ENCODE measurements at regions not wholly inside any gene's neighbourhood (a gene's known extent, or its start where the extent isn't known, plus 50 kb on each side); places are given as distances from the start of the nearest gene placed in this dataset.
A peak's percentile ranks its signal among the peaks of the same experiment; 100 is the strongest.
"Not testable (repeated sequence)": the region's sequence is repeated elsewhere in the genome, so short reads cannot be mapped to it uniquely, and the experiment has no call there.

- peak in 4 of 8 experiments; percentile 37 to 65 (median 49) for ATAC-seq (replicated peaks in 6 of 8)
- H3K27ac ChIP-seq; H3K4me1 ChIP-seq (replicated peaks in 1 of 2); H3K4me3 ChIP-seq; in situ Hi-C loops (cut with MboI; ENCODE audit: low pct_unique_long_range_greater_than_20kb in 2 of 9, low sequenced_read_pairs in 9 of 9, unreplicated experiment in 9 of 9): not testable (repeated sequence)
- WGBS, 10 experiments = no CpG with 5 or more reads among the region's 27 CpGs
Measured at GRCh38 chr12:131299370-131299701, 345.6 kb downstream of the ADGRD1 start.

GRCh38 chr12:131303576-131303975 is 349.9 kb downstream of the ADGRD1 start:
- no CpG with 5 or more reads among the region's 5 CpGs for WGBS, 10 experiments
- in situ Hi-C loops (cut with MboI; ENCODE audit: low pct_unique_long_range_greater_than_20kb in 2 of 9, low sequenced_read_pairs in 9 of 9, unreplicated experiment in 9 of 9); ATAC-seq (replicated peaks in 6 of 8); H3K27ac ChIP-seq; H3K4me3 ChIP-seq; H3K4me1 ChIP-seq (replicated peaks in 1 of 2): not testable (repeated sequence)

GRCh38 chr12:131304642-131305041 is 350.9 kb downstream of the ADGRD1 start:
- H3K4me1 ChIP-seq (replicated peaks in 1 of 2); H3K4me3 ChIP-seq; H3K27ac ChIP-seq; in situ Hi-C loops (cut with MboI; ENCODE audit: low pct_unique_long_range_greater_than_20kb in 2 of 9, low sequenced_read_pairs in 9 of 9, unreplicated experiment in 9 of 9): not testable (repeated sequence)
- peak in 4 of 8 experiments; percentile 37 to 68 (median 56) for ATAC-seq (replicated peaks in 6 of 8)
- no CpG with 5 or more reads among the region's 6 CpGs for WGBS, 10 experiments

GRCh38 chr12:131309700-131310099 is 356.0 kb downstream of the ADGRD1 start:
- ATAC-seq (replicated peaks in 6 of 8) = no peak
- Histone ChIP-seq H3K27ac (no peak overlapping the region), H3K4me3 (no peak overlapping the region), H3K4me1 (replicated peaks in 1 of 2) (peaks cover 10 to 19% of the 10 kb centered on the region in 2 donors)
- WGBS, 10 experiments = 0 to 74% (median 33%) methylated on average over 1 to 3 of the region's 5 CpGs; no CpG with 5 or more reads in 3 of the 10 experiments
- in situ Hi-C loops (cut with MboI; ENCODE audit: low pct_unique_long_range_greater_than_20kb in 2 of 9, low sequenced_read_pairs in 9 of 9, unreplicated experiment in 9 of 9) = no loop called here

- peak in 3 of 8 experiments; percentile 20 to 25 (median 22) for ATAC-seq (replicated peaks in 6 of 8)
- H3K27ac ChIP-seq; in situ Hi-C loops (cut with MboI; ENCODE audit: low pct_unique_long_range_greater_than_20kb in 2 of 9, low sequenced_read_pairs in 9 of 9, unreplicated experiment in 9 of 9); H3K4me3 ChIP-seq: not testable (repeated sequence)
- H3K4me1 ChIP-seq (replicated peaks in 1 of 2) = peaks cover 10 to 19% of the 10 kb centered on the region in 2 donors
- WGBS, 10 experiments = 13 to 83% (median 64%) methylated on average over 2 to 6 of the region's 22 CpGs; no CpG with 5 or more reads in 3 of the 10 experiments
Measured at GRCh38 chr12:131310227-131310969, 356.7 kb downstream of the ADGRD1 start.

GRCh38 chr12:131311279-131311722 is 357.6 kb downstream of the ADGRD1 start:
- in situ Hi-C loops (cut with MboI; ENCODE audit: low pct_unique_long_range_greater_than_20kb in 2 of 9, low sequenced_read_pairs in 9 of 9, unreplicated experiment in 9 of 9); H3K27ac ChIP-seq; H3K4me3 ChIP-seq: not testable (repeated sequence)
- WGBS, 10 experiments = 35 to 46% methylated on average over 4 to 5 of the region's 12 CpGs; no CpG with 5 or more reads in 8 of the 10 experiments
- peaks cover 10 to 20% of the 10 kb centered on the region in 2 donors for H3K4me1 ChIP-seq (replicated peaks in 1 of 2)
- peak; percentile 42 to 97 (median 74) for ATAC-seq (replicated peaks in 6 of 8)

- H3K4me1 ChIP-seq (replicated peaks in 1 of 2) = peaks cover 10 to 21% of the 10 kb centered on the region in 2 donors
- in situ Hi-C loops (cut with MboI; ENCODE audit: low pct_unique_long_range_greater_than_20kb in 2 of 9, low sequenced_read_pairs in 9 of 9, unreplicated experiment in 9 of 9) = no loop called here
- 18 to 57% (median 42%) methylated on average over 1 to 10 of the region's 10 CpGs; no CpG with 5 or more reads in 4 of the 10 experiments for WGBS, 10 experiments
- ATAC-seq (replicated peaks in 6 of 8) = no peak
- H3K4me3 ChIP-seq = no peak overlapping the region
- no peak overlapping the region for H3K27ac ChIP-seq
Measured at GRCh38 chr12:131311764-131312163, 358.1 kb downstream of the ADGRD1 start.

GRCh38 chr12:131312382-131312781 is 358.7 kb downstream of the ADGRD1 start:
- WGBS, 10 experiments = 10% methylated on average over 2 of the region's 9 CpGs; no CpG with 5 or more reads in 9 of the 10 experiments
- H3K27ac ChIP-seq; in situ Hi-C loops (cut with MboI; ENCODE audit: low pct_unique_long_range_greater_than_20kb in 2 of 9, low sequenced_read_pairs in 9 of 9, unreplicated experiment in 9 of 9); H3K4me3 ChIP-seq: not testable (repeated sequence)
- ATAC-seq (replicated peaks in 6 of 8) = peak in 5 of 8 experiments; percentile 51 to 69 (median 64)
- peaks cover 10 to 21% of the 10 kb centered on the region in 2 donors for H3K4me1 ChIP-seq (replicated peaks in 1 of 2)

- WGBS, 10 experiments = 20 to 100% (median 71%) methylated on average over 1 to 5 of the region's 13 CpGs; no CpG with 5 or more reads in 6 of the 10 experiments
- no peak for ATAC-seq (replicated peaks in 6 of 8)
- Histone ChIP-seq H3K4me3 (no peak overlapping the region), H3K27ac (no peak overlapping the region), H3K4me1 (replicated peaks in 1 of 2) (peaks cover 10 to 21% of the 10 kb centered on the region in 2 donors)
- in situ Hi-C loops (cut with MboI; ENCODE audit: low pct_unique_long_range_greater_than_20kb in 2 of 9, low sequenced_read_pairs in 9 of 9, unreplicated experiment in 9 of 9) = no loop called here
Measured at GRCh38 chr12:131312793-131313545, 359.3 kb downstream of the ADGRD1 start.

GRCh38 chr12:131313635-131314034 is 359.9 kb downstream of the ADGRD1 start:
- H3K4me3 ChIP-seq = no peak overlapping the region
- ATAC-seq (replicated peaks in 6 of 8) = no peak
- 0 to 71% (median 57%) methylated on average over 1 to 2 of the region's 4 CpGs; no CpG with 5 or more reads in 6 of the 10 experiments for WGBS, 10 experiments
- in situ Hi-C loops (cut with MboI; ENCODE audit: low pct_unique_long_range_greater_than_20kb in 2 of 9, low sequenced_read_pairs in 9 of 9, unreplicated experiment in 9 of 9) = no loop called here
- peaks cover 10 to 21% of the 10 kb centered on the region in 2 donors for H3K4me1 ChIP-seq (replicated peaks in 1 of 2)
- H3K27ac ChIP-seq = no peak overlapping the region

- H3K4me3 ChIP-seq = no peak overlapping the region
- in situ Hi-C loops (cut with MboI; ENCODE audit: low pct_unique_long_range_greater_than_20kb in 2 of 9, low sequenced_read_pairs in 9 of 9, unreplicated experiment in 9 of 9) = no loop called here
- H3K27ac ChIP-seq = no peak overlapping the region
- H3K4me1 ChIP-seq (replicated peaks in 1 of 2) = peaks cover 7 to 15% of the 10 kb centered on the region in 2 donors
- ATAC-seq (replicated peaks in 6 of 8) = no peak
Measured at GRCh38 chr12:131314524-131315090, 360.9 kb downstream of the ADGRD1 start.

- in situ Hi-C loops (cut with MboI; ENCODE audit: low pct_unique_long_range_greater_than_20kb in 2 of 9, low sequenced_read_pairs in 9 of 9, unreplicated experiment in 9 of 9) = no loop called here
- ATAC-seq (replicated peaks in 6 of 8) = peak in 1 of 8 experiments; percentile 36
- Histone ChIP-seq H3K4me1 (replicated peaks in 1 of 2) (peaks cover 5 to 6% of the 10 kb centered on the region in 2 donors), H3K27ac (no peak overlapping the region), H3K4me3 (no peak overlapping the region)
- 80 to 100% methylated on average over 1 of the region's 3 CpGs; no CpG with 5 or more reads in 8 of the 10 experiments for WGBS, 10 experiments
Measured at GRCh38 chr12:131315601-131316000, 361.9 kb downstream of the ADGRD1 start.

GRCh38 chr12:131316388-131316787 is 362.7 kb downstream of the ADGRD1 start:
- H3K27ac ChIP-seq = no peak overlapping the region
- ATAC-seq (replicated peaks in 6 of 8) = peak in 5 of 8 experiments; percentile 28 to 86 (median 66)
- WGBS, 10 experiments = 3 to 55% (median 35%) methylated on average over 1 to 5 of the region's 6 CpGs; no CpG with 5 or more reads in 6 of the 10 experiments
- peaks cover 5 to 6% of the 10 kb centered on the region in 2 donors for H3K4me1 ChIP-seq (replicated peaks in 1 of 2)
- no peak overlapping the region for H3K4me3 ChIP-seq
- in situ Hi-C loops (cut with MboI; ENCODE audit: low pct_unique_long_range_greater_than_20kb in 2 of 9, low sequenced_read_pairs in 9 of 9, unreplicated experiment in 9 of 9) = no loop called here
